ENCODE measurements at regions not wholly inside any gene's neighbourhood (a gene's known extent, or its start where the extent isn't known, plus 50 kb on each side); places are given as distances from the start of the nearest gene placed in this dataset.
"Not testable (repeated sequence)": the region's sequence is repeated elsewhere in the genome, so short reads cannot be mapped to it uniquely, and the experiment has no call there.

DNA sequence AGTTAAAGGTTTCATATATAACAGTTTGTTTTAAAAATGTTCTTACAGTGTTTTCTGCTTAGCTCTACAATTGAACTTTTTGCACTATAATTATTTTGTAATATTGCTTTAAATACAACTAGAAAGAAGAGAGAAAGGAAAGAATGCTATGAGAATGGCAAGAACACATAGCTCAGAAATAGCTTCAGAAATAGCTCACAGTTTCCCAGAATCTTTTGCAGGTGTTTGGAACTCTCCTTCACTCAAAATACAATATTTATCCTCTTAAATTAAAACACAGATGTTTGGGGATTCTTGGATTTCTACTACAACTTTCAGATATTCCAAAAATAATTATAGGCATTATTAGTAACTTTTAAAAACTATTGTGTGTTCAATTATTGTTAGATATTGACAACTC, 658.0 kb upstream of the DPPA4 start:
- no peak for DNase-seq (ENCODE audit: low read depth in 3 of 3)

DNA sequence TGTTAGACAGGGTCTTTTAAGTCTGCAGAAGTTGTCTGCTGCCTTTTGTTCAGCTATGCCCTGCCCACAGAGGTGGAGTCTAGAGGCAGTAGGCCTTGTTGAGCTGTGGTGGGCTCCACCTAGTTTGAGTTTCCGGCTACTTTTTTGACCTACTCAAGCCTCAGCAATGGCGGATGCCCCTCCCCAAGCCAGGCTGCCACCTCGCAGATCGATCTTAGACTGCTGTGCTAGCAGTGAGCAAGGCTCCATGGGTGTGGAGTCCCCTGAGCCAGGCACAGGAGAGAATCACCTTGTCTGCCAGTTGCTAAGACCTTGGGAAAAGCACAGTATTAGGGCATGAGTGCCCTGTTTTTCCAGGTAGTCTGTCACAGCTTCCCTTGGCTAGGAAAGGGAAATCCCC, 664.6 kb upstream of the DPPA4 start:
- not testable (repeated sequence) for DNase-seq (ENCODE audit: low read depth in 3 of 3)

DNA sequence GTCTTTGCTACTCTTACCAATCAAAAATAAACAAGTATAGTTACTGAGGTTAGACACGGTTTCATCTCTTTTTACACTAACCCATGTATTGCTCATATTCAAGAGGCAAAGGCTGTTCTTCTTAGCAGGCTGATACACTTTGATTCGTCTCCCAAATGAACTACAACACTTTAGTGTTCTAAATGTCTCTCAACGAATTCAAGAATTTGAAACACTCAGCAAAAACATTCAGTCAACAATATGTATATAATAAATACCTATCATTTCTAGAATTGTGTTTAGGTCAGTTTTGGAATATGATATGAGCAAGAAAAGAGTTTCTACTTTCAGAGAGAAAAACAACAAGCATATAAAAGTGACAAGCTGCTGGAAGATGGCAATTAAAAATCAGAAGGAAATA, 669.6 kb upstream of the DPPA4 start:
- DNase-seq (ENCODE audit: low read depth in 3 of 3): no peak

DNA sequence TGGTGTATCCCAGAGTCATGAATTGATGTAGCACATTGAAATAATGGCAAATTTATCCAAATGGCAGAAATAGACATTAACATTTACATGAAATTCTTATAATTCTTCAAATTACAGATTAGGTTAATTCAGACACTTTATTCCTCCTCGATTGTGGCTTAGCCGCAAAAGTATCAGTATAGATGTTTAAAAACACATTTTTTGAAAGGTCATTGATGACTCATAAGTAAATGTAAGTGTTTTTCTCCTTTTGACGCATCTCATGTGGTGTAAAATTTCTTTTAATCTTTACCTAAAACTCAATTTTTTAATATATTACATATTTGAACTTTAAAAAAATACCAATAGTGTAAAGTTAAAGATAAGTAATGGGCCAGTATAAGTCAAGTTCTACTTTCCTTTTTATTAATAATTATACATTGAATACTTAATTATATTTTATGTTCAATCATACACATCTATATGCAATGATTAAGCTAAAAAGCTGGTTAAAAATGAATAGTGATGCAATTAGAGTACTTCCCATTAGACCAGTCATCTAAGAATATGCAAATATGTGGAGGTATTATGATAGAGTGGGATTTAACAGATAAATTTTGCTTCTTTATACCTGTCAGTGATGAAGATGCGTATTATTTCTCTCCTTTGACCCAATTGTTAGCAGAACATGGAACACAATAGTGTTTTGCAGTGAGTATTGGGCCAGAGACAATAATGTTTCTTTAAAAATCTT, 678.1 kb upstream of the DPPA4 start:
- DNase-seq (ENCODE audit: low read depth in 3 of 3): no peak

DNA sequence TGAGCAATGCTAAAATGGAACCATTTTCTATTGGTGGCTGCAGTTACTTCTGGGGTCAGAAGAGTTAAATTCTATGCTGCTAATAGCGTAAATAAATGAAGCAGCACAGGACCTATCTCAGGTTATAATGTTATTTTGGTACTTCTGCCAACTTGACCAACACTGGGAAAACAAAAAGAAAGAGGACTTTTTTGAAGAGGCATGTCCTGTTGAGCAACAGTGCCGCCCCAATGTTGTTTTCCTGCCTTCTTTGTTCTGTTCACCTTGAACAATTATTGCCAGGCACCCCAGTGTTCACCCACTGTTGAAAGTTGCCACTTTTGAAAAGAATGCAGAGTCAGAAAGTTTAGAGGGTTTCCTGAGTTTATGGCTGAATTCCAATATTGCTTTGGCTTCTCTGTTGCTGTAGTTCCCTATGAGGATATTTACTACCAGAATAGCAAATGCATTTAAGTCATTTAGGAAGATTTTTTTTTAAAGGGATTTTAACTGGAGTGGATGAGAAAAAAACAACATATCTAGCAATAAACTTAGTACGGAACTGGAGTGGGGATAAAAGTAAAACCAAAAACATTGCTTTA, 679.0 kb upstream of the DPPA4 start:
- no peak for DNase-seq (ENCODE audit: low read depth in 3 of 3)

DNA sequence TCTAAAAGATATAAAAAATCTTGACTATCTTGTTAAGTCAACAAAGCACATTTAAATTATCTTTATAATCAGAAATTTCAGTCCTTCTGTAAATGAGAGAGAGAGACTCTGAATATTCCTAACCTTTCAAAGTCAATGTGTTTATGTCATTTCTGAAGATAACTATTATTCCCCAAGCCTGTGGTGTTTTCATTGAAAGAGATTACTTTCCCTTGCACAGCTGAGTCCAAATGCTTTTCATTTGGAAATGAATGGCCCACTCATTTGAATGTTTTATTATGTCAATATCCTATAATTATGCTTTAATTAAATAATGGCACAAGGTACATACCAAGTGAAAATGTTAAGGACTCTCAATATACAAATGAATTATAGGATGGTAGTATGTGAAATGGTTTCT, 680.0 kb upstream of the DPPA4 start:
- no peak for DNase-seq (ENCODE audit: low read depth in 3 of 3)

DNA sequence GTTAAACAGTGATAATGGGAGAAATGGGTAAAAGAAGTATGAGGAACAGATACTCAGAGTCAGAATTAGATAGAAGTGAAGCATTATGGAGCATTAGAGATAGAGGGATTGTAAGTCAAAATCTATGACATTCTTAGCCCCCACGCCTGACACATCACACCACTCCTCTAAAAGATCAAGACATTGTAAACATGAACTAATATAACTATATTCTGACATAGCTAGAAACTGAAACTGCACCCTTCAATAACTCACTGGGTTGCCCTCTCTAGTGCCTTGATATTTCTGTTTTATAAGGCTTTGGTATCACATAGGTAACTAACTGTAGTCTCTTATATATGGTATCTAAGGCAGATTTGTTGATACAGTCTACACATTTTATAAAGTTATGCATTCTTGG, 684.3 kb upstream of the DPPA4 start:
- DNase-seq (ENCODE audit: low read depth in 3 of 3): no peak

DNA sequence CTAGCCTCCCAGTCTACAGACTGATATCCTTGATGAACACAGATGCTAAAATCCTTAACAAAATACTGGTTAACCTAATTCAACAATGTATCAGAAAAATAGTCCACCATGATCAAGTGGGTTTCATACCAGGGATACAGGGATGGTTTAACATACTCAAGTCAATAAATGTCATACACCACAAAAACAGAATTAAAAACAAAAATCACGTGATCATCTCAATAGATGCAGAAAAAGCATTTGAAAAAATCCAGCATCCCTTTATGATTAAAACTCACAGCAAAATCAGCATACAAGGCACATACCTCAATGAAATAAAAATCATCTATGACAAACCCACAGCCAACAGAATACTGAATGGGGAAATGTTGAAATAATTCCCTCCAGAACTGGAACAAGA, 685.7 kb upstream of the DPPA4 start:
- not testable (repeated sequence) for DNase-seq (ENCODE audit: low read depth in 3 of 3)

DNA sequence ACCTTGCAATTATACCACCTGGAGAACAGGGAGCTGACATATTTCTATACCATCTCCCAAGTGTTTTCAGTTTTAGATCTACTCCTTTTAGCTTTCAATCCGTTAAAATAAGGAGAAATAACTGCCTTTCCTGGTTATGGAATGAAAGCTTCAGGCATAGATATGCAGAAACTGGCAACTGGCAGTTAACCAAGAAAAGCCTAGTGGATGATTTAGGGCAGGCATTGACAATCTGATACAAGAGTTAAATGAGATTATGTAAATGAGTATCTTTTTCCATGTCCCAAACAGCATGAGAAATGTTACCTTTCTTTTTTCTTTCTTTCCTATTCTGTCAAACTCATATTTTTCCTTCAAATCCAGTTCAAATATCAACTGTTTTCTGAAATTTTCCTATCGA, 689.1 kb upstream of the DPPA4 start:
- DNase-seq (ENCODE audit: low read depth in 3 of 3): no peak

DNA sequence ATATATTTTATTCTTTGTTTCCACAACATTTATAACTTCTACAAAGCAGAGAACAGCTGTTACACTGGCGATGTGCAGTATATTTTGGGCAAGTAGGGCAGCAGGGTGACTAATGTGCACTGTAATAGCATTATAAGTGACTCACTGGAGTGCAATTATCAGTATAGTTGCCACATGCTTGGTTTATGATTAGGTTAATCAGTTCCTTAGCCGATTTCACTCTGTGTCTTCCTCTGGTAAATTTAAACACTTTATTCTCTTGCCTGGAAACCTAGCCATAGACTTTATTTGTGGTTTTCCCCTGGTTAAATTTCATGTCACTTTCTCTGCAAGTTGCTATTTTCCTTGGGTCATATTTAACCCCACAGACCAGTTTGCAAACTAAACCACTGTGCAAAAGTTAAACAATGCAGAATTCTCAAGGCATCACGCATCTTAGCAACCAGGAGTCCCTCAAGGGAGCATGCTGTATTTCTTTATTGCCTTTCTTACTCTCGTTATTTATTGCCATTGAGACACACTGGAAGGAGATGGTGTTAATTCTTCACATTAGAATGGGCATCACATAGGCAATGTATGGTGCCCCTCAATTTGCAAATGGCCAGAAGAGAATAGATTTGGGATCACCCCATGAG, 690.2 kb upstream of the DPPA4 start:
- no peak for DNase-seq (ENCODE audit: low read depth in 3 of 3)

DNA sequence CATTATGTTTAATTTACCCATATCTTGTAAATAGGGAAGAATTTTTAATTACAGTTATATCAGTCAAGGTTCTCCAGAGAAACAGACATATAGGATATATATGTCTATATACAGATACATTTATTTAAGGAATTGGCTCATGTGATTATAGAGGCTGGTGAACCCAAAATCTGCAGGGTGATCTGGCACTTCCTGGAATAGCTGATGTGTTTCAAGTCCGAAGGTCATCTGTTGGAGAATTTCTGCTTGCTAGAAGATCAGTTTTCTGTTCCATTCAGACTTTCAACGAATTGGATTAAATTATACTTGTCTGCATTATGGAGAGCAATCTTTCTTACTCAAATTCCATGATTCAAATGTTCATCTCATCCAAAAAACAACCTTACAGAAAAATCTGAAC, 694.6 kb upstream of the DPPA4 start:
- no peak for DNase-seq (ENCODE audit: low read depth in 3 of 3)

DNA sequence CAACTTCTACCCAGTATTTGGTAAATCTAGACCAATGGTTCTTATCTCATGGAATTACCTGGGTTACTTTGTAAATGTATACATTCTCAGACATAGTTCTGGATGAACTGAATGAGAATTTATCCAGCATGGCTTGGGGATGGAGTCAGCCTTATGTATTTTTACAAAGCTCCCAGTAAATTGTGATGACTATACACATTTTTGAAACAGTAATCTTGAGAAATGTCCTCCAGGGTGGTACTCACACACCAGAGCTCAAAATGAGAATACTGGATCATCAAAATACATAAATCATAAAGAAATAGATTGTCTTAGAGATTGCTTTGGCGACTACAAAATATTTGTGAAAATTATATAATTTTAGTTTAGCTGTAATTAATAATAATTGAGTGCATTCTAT, 722.1 kb upstream of the DPPA4 start:
- DNase-seq (ENCODE audit: low read depth in 3 of 3): no peak

DNA sequence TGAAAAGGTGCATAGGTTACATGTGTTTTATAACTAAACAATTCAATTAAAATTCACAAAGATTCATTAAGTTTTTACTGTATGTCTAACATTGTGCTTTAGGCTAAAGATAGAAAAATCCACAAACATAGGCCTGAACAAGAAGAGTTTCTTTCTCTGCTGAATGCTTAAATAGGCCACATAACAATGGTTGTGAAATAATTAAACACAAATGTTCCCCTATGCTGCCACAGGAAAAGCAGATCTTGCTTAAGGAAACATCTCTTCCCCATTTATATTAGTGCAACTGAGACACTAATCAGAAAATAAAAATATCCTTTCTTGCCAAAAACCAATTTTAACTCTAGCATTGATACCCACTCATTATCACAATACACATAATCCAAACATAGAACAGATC, 725.4 kb upstream of the DPPA4 start:
- no peak for DNase-seq (ENCODE audit: low read depth in 3 of 3)

DNA sequence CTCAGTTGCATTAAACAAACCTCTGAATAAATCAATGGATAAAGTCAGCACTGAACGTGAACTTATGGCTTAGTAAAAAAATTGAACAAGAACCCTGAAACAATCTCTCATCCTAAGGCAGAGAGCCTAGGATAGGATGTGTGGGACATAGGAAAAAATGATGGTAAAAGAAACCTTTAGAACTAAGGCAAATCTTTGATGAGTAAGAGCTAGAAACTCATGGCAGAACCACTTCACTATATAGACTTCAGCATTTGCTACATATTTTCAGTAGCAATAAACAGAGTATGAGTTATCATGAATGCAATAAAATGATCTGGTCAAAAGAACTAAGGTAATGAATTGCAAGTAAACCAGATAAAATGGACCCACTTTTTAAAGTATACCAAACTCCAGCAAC, 725.8 kb upstream of the DPPA4 start:
- no peak for DNase-seq (ENCODE audit: low read depth in 3 of 3)

DNA sequence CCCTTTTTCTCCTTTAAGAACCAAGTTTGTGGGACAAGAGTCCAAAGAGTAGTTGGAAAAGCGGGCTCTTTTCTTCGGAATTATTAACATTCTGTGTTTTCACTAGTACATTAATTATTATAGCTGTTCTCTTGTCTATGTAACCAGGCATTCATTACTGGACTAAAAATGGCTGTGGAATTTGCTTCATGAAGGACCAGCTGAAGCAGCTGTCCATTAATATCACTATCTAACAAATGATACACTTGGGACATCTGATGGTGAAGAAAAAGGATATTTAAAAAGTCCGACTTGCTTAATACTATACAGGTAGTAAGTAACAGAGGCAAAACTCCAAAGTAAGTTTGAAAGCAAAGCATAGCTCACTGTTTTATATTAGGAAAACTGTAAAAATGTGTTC, 728.9 kb upstream of the DPPA4 start:
- DNase-seq (ENCODE audit: low read depth in 3 of 3): no peak

DNA sequence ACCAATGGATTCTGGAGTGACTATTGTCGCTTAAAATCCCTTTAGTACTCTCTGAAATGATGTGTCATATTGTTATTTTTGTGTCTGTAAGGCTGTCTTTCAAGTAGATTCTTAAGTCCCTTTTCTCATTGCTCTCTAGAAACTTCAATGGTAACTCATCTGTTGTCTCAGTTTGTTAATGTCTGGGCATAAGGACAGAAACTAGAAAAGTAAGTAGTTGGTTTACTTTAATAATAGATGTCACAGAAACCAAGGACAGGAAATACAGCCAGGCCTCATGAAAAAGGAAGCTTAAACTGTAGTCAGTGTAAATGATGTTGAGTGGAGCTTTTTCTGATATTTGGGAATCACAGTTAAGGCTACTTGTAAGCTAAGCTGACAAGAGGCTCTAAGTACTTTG, 730.2 kb upstream of the DPPA4 start:
- DNase-seq (ENCODE audit: low read depth in 3 of 3): no peak

DNA sequence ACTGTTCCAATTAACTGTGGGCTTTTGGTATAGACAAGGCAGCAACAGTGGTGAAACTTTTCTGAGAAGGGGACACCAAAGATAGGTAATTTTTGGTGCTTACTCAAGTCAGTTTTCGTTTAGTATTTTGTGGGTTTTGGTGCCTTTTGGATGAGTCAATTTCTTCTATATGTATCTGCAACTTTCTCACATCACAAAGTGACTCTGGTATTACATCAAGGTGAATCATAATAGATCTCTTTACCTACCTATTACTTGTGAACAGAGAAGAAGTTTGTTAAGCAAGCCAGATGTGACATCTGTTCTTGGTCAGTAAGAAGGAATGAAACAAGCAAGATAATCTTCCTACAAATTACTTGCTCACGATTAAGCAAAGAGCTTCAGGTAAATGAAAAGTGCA, 732.4 kb upstream of the DPPA4 start:
- DNase-seq (ENCODE audit: low read depth in 3 of 3): no peak

DNA sequence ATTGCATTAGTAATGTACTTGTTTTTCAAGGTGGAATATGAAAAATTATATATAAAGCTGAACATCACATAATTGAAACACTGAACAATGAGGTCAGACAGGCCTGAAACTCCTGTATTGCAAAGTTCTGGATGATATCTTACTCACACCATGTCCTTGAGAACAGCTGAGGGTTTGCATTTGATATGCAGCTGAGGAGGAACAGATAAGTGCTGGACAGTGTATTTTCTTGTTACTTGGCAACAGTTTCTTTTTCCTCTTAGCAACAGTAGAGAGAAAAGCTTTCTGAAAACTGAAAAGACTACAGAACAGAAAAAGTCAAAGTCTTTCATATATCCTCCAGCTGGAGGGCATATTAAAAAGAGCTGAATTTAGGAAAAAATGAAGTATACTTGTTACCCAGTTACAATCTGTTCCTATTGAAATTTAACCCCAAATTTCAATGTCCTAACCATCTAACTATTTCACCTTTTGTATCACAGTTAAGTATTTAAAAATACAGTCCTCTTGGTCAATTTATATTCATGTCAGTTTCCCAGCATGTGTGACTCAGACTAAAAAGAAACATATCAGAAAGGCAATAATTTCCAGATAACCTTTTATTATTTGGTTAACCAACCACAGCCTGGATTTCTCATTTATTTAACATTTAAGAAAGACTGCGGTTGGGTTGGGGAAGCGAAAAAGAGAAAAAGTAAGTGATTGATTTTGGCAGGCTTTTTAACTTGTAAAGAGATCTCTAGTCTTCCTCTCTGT, 733.0 kb upstream of the DPPA4 start:
- no peak for DNase-seq (ENCODE audit: low read depth in 3 of 3)

DNA sequence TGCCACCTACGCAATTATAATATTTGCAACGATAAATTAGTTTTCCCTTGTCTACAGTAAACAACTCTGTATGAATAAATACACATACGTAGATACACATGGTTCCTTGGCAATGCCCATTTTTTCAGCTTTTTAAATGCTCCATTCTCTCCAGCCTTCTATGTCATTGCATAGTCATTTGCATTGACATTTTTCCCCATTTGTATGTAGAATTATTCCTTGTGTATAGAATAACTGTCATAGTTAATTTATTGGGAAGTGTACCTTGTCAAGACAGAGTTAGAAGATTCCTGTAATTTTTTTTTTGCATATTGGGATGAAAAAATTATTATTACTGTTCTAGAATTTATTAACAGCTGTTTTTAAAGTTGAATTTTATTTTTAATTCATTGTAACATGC, 736.7 kb upstream of the DPPA4 start:
- no peak for DNase-seq (ENCODE audit: low read depth in 3 of 3)

DNA sequence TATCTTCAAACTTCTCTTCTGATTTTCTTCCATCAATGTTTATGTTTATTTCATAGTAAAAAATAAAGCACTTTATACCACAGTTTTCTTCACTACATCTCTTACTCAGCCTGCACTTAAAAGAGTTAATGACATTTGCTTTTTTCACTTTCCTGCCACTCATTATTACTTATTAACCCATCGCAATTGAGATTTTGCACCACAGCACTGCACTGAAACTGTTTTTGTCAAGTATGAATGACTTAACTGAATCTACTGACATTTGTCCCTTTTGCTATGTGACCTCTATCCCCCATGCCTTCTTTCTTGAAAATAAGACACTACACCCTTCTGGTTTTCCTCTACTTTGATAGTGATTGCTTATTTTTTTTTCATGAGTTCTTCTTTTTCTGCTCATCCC, 739.7 kb upstream of the DPPA4 start:
- DNase-seq (ENCODE audit: low read depth in 3 of 3): no peak

DNA sequence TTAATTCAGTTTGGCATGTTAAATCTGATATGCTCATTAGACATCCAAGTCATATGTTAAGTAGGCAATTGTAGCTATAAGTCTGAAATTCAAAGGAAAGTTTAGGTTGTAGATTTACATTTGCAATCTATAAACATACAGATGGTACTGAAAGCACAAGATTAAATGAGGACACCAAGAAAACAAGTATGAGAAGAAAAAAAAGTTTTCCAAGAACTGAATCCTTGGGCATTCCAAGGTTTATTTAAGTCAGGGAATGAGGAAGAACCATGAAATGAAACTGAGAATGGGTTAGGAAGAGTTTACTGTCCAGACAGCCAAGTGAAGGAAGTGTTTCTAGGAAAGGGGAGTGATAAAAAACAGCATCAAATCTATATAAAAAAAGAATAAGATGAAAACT, 756.1 kb upstream of the DPPA4 start:
- no peak for DNase-seq (ENCODE audit: low read depth in 3 of 3)

DNA sequence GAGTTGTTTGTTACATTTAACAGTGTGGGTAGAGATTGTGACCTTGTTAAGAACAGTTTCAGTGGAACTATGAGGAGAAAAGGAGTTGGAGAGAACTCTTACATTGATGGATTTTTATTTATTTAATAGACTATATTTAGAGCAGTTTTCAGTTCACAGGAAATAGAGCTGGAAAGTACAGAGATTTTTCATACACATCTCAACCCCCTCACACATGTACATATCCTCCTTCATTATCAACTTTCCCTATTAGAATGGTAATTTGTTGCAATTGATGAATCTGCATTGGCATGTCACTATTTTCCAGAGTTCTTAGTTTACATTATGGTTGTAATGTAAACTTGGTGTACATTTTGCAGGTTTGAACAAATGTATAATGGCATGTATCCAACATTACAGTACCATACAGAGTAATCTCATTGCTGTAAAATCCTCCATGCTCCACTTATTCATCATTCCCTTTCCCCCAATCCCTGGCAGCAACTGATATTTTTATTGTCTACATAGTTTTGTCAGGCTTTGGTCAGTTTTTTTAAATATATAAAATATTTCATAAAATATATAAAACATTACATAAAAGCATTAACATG, 756.6 kb upstream of the DPPA4 start:
- DNase-seq (ENCODE audit: low read depth in 3 of 3): no peak
